Naive thymus-derived CD8-positive, alpha-beta T cell (primary cell): ENCODE measurements at regions not wholly inside any gene's neighbourhood (a gene's known extent, or its start where the extent isn't known, plus 50 kb on each side); places are given as distances from the start of the nearest gene placed in this dataset.

Experiments used
- ATAC-seq, 2 donors: fragments of 150-1000 bp; cut with Tn5 transposase in 1 of 2; sonication (Bioruptor Pico), chemical (Tn5 transposase) in 1 of 2; 1 replicate in 1 of 2; 2 replicates in 1 of 2; pipeline ENCODE4 v1.10.0; 2021; ENCODE audit warnings: mild to moderate bottlenecking in 2 of 2, moderate library complexity in 2 of 2
- POLR2A ChIA-PET: fragments of 350-600 bp; sonication (Branson Sonifier 250); formaldehyde crosslinking; loops from one replicate; lab custom pipeline; 2021; ENCODE audit warnings: antibody characterized with exemption; lab: Charles Lee
- DNase-seq, 10 donors: peaks; one replicate each; pipeline versions ENCODE4 v3.0.0 to v3.0.0-alpha.2; 2020 to 2022
- H3K27ac Mint-ChIP-seq, 10 donors: one replicate each; pipeline ENCODE4 v1.8.0; 2020 to 2022; ENCODE audit warnings: mild to moderate bottlenecking in 10 of 10, mixed read lengths in 10 of 10, moderate library complexity in 4 of 10, inconsistent platforms in 1 of 10
- H3K27me3 Mint-ChIP-seq, 5 donors: one replicate each; pipeline ENCODE4 v1.8.0; 2021 to 2022; ENCODE audit warnings: mixed read lengths in 5 of 5
- H3K36me3 Mint-ChIP-seq, 3 donors: one replicate each; pipeline ENCODE4 v1.8.0; 2020 to 2022; ENCODE audit warnings: mixed read lengths in 3 of 3, mild to moderate bottlenecking in 2 of 3, inconsistent platforms in 1 of 3
- H3K4me1 Mint-ChIP-seq, 4 donors: one replicate each; pipeline ENCODE4 v1.8.0; 2021 to 2022; ENCODE audit warnings: mixed read lengths in 4 of 4
- H3K4me3 Mint-ChIP-seq, 10 donors: one replicate each; pipeline ENCODE4 v1.8.0; 2020 to 2022; ENCODE audit warnings: mild to moderate bottlenecking in 10 of 10, mixed read lengths in 10 of 10, moderate library complexity in 6 of 10, inconsistent platforms in 1 of 10
- H3K9me3 Mint-ChIP-seq, 9 donors: one replicate each; pipeline ENCODE4 v1.8.0; 2020 to 2022; ENCODE audit warnings: mixed read lengths in 9 of 9, mild to moderate bottlenecking in 3 of 9, inconsistent platforms in 1 of 9, moderate library complexity in 1 of 9

DNA sequence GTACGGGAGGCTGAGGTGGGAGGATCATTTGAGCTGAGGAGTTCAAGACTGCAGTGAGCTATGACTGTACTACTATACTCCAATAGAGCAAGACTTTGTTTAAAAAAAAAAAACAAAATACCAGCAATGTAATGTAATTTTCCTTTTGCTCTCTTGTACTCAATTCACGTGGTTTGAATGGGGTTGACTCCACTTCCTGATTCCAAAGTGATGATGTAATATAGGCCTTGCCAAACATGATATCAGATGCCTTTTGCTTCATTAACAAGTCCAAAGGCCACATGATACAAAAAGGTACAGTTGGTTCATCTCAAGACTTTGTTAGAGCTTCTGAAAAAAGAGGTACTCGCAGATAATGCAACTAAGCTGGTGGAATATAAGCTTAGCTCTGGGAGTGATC is 321.8 kb downstream of the ZEB2 start:
- POLR2A ChIA-PET, result no interaction called here
- DNase-seq (no peak), ATAC-seq (no peak)
- no peaks in the 10 kb centered on the region for H3K27me3 Mint-ChIP-seq
- no peaks in the 10 kb centered on the region for H3K9me3 Mint-ChIP-seq
- H3K36me3 Mint-ChIP-seq, result no peaks in the 10 kb centered on the region
- H3K4me3 Mint-ChIP-seq, result no peak overlapping the region
- H3K4me1 Mint-ChIP-seq, result peaks cover 0 to 9% (median 4%) of the 10 kb centered on the region in 4 donors
- H3K27ac Mint-ChIP-seq, result no peak overlapping the region

DNA sequence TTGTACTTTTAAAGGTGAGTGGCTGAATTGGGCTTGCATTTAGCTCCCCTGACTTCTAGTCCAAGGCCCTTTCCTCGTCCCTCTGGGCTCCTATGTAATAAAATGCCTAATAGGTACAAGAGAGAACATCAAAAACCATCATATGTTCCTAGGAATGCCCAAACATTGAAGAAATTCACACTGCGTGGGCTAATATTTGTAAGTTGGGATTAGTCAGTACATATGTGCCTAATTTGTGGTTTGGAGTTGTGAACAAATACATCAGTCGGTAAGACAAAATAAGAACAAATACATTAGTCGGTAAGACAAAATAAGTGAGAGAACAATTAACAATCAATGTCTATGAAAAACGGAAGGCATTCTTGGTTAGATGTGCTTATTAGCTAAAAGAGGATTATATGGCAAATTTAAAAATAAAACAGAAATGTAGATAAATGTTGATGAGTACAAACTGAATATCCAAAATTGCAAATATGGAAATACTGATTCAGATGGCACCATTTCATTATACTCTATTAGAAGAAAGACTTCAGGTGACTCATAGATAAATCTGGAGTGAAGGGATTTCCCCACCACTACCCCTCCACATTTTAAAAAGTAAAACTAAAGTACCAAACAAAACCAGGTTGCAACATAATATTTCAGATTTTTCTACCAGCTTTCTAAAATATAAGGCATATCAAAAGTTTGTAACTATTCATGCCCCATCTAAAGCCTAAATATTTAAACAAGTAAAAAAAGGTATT is 325.4 kb downstream of the ZEB2 start:
- POLR2A ChIA-PET, result no interaction called here

DNA sequence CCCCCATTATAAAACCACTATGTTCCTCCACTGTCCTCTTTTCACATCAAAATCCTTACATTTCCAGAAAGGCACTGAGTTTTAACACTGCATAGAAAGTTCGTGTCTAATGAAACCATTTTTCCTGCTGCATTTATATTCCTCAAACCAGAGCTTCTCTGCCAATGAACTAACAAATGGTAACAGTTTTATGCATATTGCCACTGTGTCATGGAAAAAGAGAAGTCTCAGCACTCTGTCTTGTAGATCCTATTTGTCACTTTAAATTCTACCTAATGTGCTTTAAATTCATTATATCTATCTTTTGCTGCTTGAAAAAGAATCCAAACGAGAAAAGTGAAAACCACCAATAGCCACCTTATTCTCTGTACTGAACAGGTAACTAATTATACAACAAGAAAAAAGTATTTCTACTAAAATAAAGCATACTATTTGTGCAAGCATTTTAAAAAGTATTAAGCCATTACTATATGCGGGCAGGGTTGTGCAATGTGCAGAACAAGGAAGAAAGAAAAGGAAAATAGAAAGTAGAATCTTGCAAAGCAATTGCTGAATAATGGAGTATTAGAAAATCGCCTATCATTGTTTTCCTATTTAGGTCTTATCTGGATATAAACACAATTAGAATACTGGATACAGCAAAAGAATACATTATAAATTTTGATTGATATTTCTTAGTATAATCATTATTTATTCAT is 328.9 kb downstream of the ZEB2 start:
- POLR2A ChIA-PET, result no interaction called here
- Mint-ChIP-seq H3K36me3 (no peaks in the 10 kb centered on the region), H3K27me3 (no peaks in the 10 kb centered on the region), H3K9me3 (no peaks in the 10 kb centered on the region), H3K4me3 (no peak overlapping the region), H3K4me1 (peaks cover 0 to 9% (median 1%) of the 10 kb centered on the region in 4 donors), H3K27ac (no peak overlapping the region)
- no peak for DNase-seq
- ATAC-seq, result no peak

More for the DNA sequence above, 325.4 kb downstream of the ZEB2 start:
- H3K36me3 Mint-ChIP-seq, result no peaks in the 10 kb centered on the region
- peaks cover 0 to 4% (median 2%) of the 10 kb centered on the region in 4 donors for H3K4me1 Mint-ChIP-seq
- DNase-seq (no peak), ATAC-seq (no peak)
- H3K27me3 Mint-ChIP-seq, result no peaks in the 10 kb centered on the region
- H3K9me3 Mint-ChIP-seq, result no peaks in the 10 kb centered on the region
- no peak overlapping the region for H3K27ac Mint-ChIP-seq
- no peak overlapping the region for H3K4me3 Mint-ChIP-seq

DNA sequence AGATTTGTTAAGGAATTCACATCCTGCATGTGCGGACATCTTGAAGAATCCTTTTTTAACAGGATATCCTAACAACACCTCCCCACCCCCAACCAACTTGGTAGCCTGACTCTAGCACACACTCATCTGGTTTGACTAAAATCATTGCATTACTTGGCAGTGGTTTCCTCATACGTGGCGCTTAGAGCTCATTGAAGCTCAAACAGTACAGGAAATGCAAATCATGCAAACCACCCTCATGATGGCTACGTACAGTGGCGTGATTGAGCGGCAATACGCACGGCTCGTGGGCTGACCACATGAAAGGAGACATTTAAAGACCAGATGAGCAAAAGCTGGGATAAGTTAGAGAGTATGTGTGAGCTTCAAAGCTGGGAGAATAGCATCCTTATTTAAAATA is 336.2 kb downstream of the ZEB2 start:
- Mint-ChIP-seq H3K9me3 (no peaks in the 10 kb centered on the region), H3K27me3 (no peaks in the 10 kb centered on the region), H3K36me3 (no peaks in the 10 kb centered on the region), H3K27ac (peak overlapping the region; percentile 33 to 86 (median 66)), H3K4me3 (peak overlapping the region; percentile 59 to 85 (median 81)), H3K4me1 (peaks cover 6 to 34% (median 10%) of the 10 kb centered on the region in 4 donors)
- POLR2A ChIA-PET, result no interaction called here
- peak; percentile 27 to 86 (median 72) for DNase-seq
- ATAC-seq, result peak; percentile 99

DNA sequence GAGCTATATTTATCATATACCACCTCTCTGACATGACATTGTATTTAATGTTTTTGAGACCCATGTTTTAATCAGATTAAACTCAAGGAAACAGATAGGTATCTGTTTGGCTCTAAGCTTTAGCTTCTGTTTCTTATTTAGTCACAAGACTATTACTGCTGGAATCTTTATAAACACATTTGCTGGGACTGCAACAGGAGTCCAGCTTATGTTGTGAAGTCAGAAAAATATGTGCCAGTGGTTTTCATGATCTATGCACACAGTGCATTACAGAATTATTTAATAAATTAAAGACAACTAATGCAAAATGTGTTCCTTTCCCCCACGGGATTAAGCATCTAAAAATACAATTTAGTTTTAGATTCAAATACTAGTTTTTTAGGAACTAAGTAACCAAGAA is 338.9 kb downstream of the ZEB2 start:
- ATAC-seq (no peak), DNase-seq (no peak)
- H3K4me1 Mint-ChIP-seq, result peaks cover 6 to 29% (median 10%) of the 10 kb centered on the region in 4 donors
- H3K27ac Mint-ChIP-seq, result no peak overlapping the region
- H3K4me3 Mint-ChIP-seq, result no peak overlapping the region
- H3K27me3 Mint-ChIP-seq, result no peaks in the 10 kb centered on the region
- peaks cover 0 to 6% (median 0%) of the 10 kb centered on the region in 3 donors for H3K36me3 Mint-ChIP-seq
- peaks cover 0 to 5% (median 0%) of the 10 kb centered on the region in 9 donors for H3K9me3 Mint-ChIP-seq
- POLR2A ChIA-PET, result no interaction called here

DNA sequence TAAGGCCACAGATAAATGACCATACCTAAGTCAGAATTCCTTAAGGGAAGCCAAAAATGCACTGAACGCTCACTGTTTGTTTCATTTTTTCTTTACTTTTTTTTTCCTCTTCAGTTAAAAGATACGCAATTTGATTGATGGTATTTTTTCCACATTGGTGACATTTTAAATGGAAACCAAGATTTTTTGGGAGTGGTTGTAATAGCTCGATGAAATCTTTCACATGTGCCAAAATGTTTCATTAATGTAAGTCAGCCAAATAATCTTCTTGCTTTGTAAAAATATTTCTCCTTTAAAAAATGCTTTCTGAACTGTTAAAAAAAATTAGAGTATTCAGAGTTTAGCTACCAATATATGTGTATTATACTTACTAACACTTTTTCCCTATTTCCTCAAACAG is 339.8 kb downstream of the ZEB2 start:
- H3K4me3 Mint-ChIP-seq, result no peak overlapping the region
- no peaks in the 10 kb centered on the region for H3K27me3 Mint-ChIP-seq
- DNase-seq (no peak), ATAC-seq (no peak)
- peaks cover 0 to 8% (median 0%) of the 10 kb centered on the region in 3 donors for H3K36me3 Mint-ChIP-seq
- H3K9me3 Mint-ChIP-seq, result peaks cover 0 to 5% (median 0%) of the 10 kb centered on the region in 9 donors
- POLR2A ChIA-PET, result no interaction called here
- no peak overlapping the region for H3K27ac Mint-ChIP-seq
- H3K4me1 Mint-ChIP-seq, result peaks cover 6 to 21% (median 10%) of the 10 kb centered on the region in 4 donors

DNA sequence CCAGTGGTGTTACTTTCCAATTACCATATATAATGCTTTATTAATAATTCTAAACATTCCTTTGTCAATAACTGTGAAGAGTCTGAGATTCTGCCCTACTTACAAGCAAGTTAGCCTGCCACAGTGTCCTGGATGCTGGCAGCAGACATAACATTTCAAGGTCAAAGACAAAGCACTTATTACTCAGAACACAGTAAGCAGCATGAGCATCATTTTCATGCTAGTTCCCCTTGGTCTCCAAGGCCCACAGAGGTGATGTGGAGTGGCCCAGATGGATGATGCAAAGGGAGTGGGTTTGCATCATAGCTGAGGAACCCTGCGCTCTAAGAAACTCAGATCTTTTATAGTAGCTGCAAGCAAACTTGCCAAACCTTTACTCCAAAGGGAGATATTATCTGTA is 349.7 kb downstream of the ZEB2 start:
- no peaks in the 10 kb centered on the region for H3K27me3 Mint-ChIP-seq
- H3K9me3 Mint-ChIP-seq, result peaks cover 0 to 12% (median 0%) of the 10 kb centered on the region in 9 donors
- POLR2A ChIA-PET, result no interaction called here
- no peak overlapping the region for H3K4me3 Mint-ChIP-seq
- H3K27ac Mint-ChIP-seq, result no peak overlapping the region
- no peaks in the 10 kb centered on the region for H3K4me1 Mint-ChIP-seq
- ATAC-seq, result no peak
- DNase-seq, result no peak
- H3K36me3 Mint-ChIP-seq, result peaks cover 5 to 13% (median 11%) of the 10 kb centered on the region in 3 donors

DNA sequence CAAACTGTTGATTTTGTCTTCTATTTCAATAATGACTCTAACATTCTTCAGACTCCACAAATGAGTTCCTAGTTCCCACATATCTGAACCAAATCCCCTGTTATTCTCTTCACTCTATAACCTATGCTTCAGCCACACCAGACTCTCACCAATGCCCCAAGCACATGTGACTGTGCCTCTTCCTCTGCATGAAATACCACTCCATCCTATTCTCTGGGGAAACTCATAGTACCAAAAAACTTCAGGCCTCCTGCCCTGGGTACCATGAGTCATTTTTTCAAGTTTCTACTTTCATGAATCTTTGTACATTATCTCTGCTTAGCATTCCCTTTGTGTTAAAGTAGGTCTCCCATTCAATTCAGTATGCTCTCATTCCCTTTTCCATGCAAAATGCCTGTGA is 353.2 kb downstream of the ZEB2 start:
- Mint-ChIP-seq H3K9me3 (no peaks in the 10 kb centered on the region), H3K27ac (no peak overlapping the region), H3K27me3 (no peaks in the 10 kb centered on the region), H3K36me3 (no peaks in the 10 kb centered on the region), H3K4me3 (no peak overlapping the region), H3K4me1 (peaks cover 0 to 2% (median 0%) of the 10 kb centered on the region in 4 donors)
- POLR2A ChIA-PET, result no interaction called here
- DNase-seq, result no peak
- no peak for ATAC-seq

DNA sequence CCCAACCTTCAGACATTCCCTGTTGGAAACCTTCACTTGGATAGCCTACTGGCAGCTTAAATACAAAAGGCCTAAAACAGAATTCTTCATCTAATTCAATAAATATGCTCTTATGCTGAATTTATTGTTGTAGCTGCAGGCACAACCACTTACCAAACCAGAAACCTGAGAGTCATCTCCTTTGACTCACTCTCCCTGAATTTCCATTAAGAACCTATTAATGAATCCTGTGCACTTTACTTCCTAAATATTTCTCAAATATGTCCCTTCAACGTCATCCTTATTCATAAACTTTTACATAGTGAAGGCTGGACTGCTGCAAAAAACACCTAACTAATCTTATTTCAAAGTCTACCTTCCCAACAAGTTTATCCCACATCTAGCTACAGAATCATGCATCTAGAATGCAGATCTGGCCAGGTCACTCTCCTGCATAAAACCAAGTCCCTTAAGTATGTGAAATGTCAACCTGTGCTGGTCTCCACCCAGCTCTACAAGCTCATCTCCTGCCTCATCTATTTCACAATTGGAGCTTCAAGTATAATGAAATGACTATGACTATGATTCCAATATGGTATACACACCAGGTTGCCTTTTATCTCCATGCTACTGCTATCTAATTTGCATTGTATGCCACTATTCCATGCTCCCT is 354.2 kb downstream of the ZEB2 start:
- Mint-ChIP-seq H3K4me3 (no peak overlapping the region), H3K36me3 (no peaks in the 10 kb centered on the region), H3K27ac (no peak overlapping the region), H3K4me1 (peaks cover 0 to 2% (median 0%) of the 10 kb centered on the region in 4 donors), H3K27me3 (no peaks in the 10 kb centered on the region), H3K9me3 (no peaks in the 10 kb centered on the region)
- no peak for DNase-seq
- POLR2A ChIA-PET, result no interaction called here
- no peak for ATAC-seq

DNA sequence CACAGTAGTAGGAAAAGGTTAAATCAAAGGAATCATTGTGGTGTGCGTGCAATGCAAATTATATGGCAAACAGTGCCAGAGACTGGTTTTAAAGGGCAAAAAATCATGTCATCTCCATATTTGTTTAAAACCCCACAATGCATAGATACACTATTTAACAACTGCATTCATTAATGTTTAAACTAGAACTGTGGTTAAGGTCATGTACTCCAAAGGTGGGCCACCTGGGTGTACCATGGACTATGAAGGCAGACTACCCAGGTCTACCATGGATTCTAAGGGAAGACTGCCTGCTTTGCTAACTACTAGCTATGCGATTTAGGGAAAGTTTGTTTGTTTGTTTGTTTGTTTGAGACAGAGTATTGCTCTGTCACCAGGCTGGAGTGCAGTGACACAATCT is 356.3 kb downstream of the ZEB2 start:
- no peak for DNase-seq
- H3K4me1 Mint-ChIP-seq, result peaks cover 0 to 2% (median 0%) of the 10 kb centered on the region in 4 donors
- ATAC-seq, result no peak
- no peaks in the 10 kb centered on the region for H3K9me3 Mint-ChIP-seq
- H3K27me3 Mint-ChIP-seq, result no peaks in the 10 kb centered on the region
- POLR2A ChIA-PET, result no interaction called here
- no peaks in the 10 kb centered on the region for H3K36me3 Mint-ChIP-seq
- no peak overlapping the region for H3K27ac Mint-ChIP-seq
- no peak overlapping the region for H3K4me3 Mint-ChIP-seq

DNA sequence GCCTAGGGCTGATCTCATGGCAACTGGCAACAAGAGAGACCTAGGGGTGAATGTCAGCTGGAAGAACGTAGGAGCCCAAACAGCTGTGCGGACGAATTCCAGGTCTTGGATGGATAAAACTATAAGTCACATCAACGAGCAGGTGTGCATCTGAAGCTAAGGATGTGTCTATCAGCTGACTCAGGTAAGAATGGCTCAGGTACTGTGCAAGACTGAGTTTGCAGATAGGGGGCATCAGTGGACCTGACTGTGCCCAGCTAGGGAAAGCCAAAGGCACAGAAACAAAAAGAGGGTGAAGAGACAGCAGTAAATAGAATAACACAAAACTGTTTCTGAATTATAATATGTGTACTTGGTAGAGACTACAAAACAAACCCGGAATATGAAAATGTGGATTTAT is 357.3 kb downstream of the ZEB2 start:
- Mint-ChIP-seq H3K27me3 (no peaks in the 10 kb centered on the region), H3K36me3 (no peaks in the 10 kb centered on the region), H3K9me3 (no peaks in the 10 kb centered on the region), H3K27ac (peak overlapping the region in 1 of 10 donors; percentile 11), H3K4me3 (no peak overlapping the region), H3K4me1 (peaks cover 0 to 2% (median 0%) of the 10 kb centered on the region in 4 donors)
- ATAC-seq, result peak; percentile 59 to 76
- DNase-seq, result peak in 9 of 10 donors; percentile 5 to 53 (median 30)
- POLR2A ChIA-PET, result no interaction called here

DNA sequence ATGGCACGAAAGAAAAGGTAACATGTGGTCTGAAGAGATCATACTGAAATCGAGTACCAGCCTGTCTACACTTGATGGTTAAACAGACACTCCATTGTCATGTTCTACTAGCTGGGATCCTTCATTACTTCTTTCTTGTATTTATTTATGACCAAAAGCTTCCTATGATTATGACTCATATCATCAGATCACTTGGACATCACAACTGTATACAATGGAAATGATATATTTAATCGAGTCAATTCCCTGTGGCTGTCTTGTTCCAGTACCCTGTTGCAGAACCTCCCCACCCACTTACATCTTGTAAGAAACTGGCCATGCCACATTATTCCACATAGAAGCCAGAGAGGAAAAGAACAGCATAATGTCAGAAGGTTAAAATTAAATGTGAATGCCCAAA is 358.9 kb downstream of the ZEB2 start:
- POLR2A ChIA-PET, result no interaction called here
- Mint-ChIP-seq H3K4me3 (no peak overlapping the region), H3K9me3 (no peaks in the 10 kb centered on the region), H3K36me3 (peaks cover 0 to 4% (median 0%) of the 10 kb centered on the region in 3 donors), H3K27ac (no peak overlapping the region), H3K27me3 (no peaks in the 10 kb centered on the region), H3K4me1 (peaks cover 0 to 2% (median 0%) of the 10 kb centered on the region in 4 donors)
- ATAC-seq (no peak), DNase-seq (no peak)

DNA sequence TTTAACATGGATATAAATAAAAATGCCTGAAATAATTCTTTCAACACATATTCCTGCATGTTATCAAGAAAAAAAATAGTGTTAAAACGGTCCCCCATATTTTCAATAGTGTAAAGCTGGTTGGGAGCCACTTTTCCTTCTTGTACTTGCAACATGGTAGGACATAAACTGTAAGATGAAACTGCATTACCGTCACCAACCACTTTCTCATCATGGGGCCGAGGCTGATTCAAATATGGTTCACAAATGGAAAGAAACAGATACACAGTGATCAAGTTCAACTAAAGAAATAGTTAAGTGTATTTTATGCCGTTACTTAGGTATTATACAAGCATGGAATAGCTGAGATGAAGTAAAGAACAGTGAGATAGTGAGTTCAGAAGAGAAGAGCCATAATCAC is 360.7 kb downstream of the ZEB2 start:
- no peaks in the 10 kb centered on the region for H3K9me3 Mint-ChIP-seq
- no peaks in the 10 kb centered on the region for H3K27me3 Mint-ChIP-seq
- peaks cover 0 to 2% (median 0%) of the 10 kb centered on the region in 4 donors for H3K4me1 Mint-ChIP-seq
- no peak for DNase-seq
- no peak overlapping the region for H3K27ac Mint-ChIP-seq
- H3K4me3 Mint-ChIP-seq, result no peak overlapping the region
- H3K36me3 Mint-ChIP-seq, result peaks cover 0 to 5% (median 0%) of the 10 kb centered on the region in 3 donors
- no peak for ATAC-seq
- POLR2A ChIA-PET, result no interaction called here
